Ovary (tissue), 3 donors: ENCODE measurements at regions not wholly inside any gene's neighbourhood (a gene's known extent, or its start where the extent isn't known, plus 50 kb on each side); places are given as distances from the start of the nearest gene placed in this dataset.

Source experiments
- CTCF ChIP-seq, 3 donors: fragments of 450-650 bp in 2 of 3; fragments of 200-600 bp in 1 of 3; IDR thresholded peaks; one replicate each; pipeline versions ENCODE4 v1.5.1 to v1.8.0; 2016 to 2022; ENCODE audit warnings: antibody characterized with exemption in 3 of 3, mild to moderate bottlenecking in 1 of 3
- EP300 ChIP-seq: sonication (generic); formaldehyde crosslinking; IDR thresholded peaks from one replicate; pipeline ENCODE4 v1.6.1; 2017; ENCODE audit warnings: antibody characterized with exemption
- POLR2A ChIP-seq: fragments of 450-650 bp; IDR thresholded peaks from one replicate; pipeline ENCODE4 v1.6.1; 2017; ENCODE audit warnings: antibody characterized with exemption, mild to moderate bottlenecking, moderate library complexity
- donor health status: DM: no; HTN: no; CAD: no.

GRCh38 chr2:203803053-203803429 lies 64.5 kb upstream of the CTLA4 start:
- TF ChIP-seq EP300 = no peak
- TF ChIP-seq CTCF (IDR thresholded peaks at IDR 0.05) = no peak
- no peak for TF ChIP-seq POLR2A
